Thymus (tissue), 11 donors: ENCODE measurements at regions not wholly inside any gene's neighbourhood (a gene's known extent, or its start where the extent isn't known, plus 50 kb on each side); places are given as distances from the start of the nearest gene placed in this dataset.

Experiments
- DNase-seq, 9 donors: peaks; one replicate each; pipeline ENCODE4 v3.0.0-alpha.2; 2013; ENCODE audit warnings: low spot score in 9 of 9, low read depth in 6 of 9, missing footprints in 1 of 9
- H3K27ac ChIP-seq, 2 donors: one replicate each; pipeline ENCODE4 v1.5.1; 2013; ENCODE audit warnings: control low read depth in 1 of 2, low read depth in 1 of 2, low read length in 1 of 2, mild to moderate bottlenecking in 1 of 2, moderate library complexity in 1 of 2
- H3K27me3 ChIP-seq, 2 donors: one replicate each; pipeline ENCODE4 v1.5.1; 2013; ENCODE audit warnings: low read length in 1 of 2; ENCODE audit not compliant: control insufficient read depth in 2 of 2, insufficient read depth in 1 of 2
- H3K36me3 ChIP-seq, 2 donors: one replicate each; pipeline ENCODE4 v1.5.1; 2013; ENCODE audit warnings: low read length in 1 of 2, mild to moderate bottlenecking in 1 of 2, moderate library complexity in 1 of 2; ENCODE audit not compliant: control insufficient read depth in 2 of 2, insufficient read depth in 2 of 2
- H3K4me1 ChIP-seq, 2 donors: one replicate each; pipeline ENCODE4 v1.5.1; 2013; ENCODE audit warnings: low read length in 2 of 2; ENCODE audit not compliant: control insufficient read depth in 2 of 2, insufficient read depth in 2 of 2
- H3K4me3 ChIP-seq, 2 donors: one replicate each; pipeline ENCODE4 v1.5.1; 2013; ENCODE audit warnings: low read length in 2 of 2, control low read depth in 1 of 2, mild to moderate bottlenecking in 1 of 2
- H3K9me3 ChIP-seq, 2 donors: one replicate each; pipeline ENCODE4 v1.5.1; 2013; ENCODE audit warnings: low read length in 1 of 2, mild to moderate bottlenecking in 1 of 2; ENCODE audit not compliant: control insufficient read depth in 2 of 2, insufficient read depth in 1 of 2
- WGBS: extraction: QIAGEN DNeasy Blood & Tissue Kit; methylation state at CpG from one replicate; pipeline ENCODE4 v1.1.7; 2013; 5-methylcytosine and 5-hydroxymethylcytosine counted together
- donor health status: healthy.

- WGBS, result 59% methylated on average over 5 of the region's 5 CpGs
- no peaks in the 10 kb centered on the region for H3K9me3 ChIP-seq
- no peaks in the 10 kb centered on the region for H3K4me1 ChIP-seq
- H3K36me3 ChIP-seq, result no peaks in the 10 kb centered on the region
- no peak overlapping the region for H3K4me3 ChIP-seq
- peaks cover 0 to 4% of the 10 kb centered on the region in 2 donors for H3K27me3 ChIP-seq
- H3K27ac ChIP-seq, result no peak overlapping the region
- DNase-seq, result no peak
These were observed 82.7 kb upstream of the OTX2 start for GRCh38 chr14:56892959-56893358.

GRCh38 chr14:56891226-56891625 lies 80.9 kb upstream of the OTX2 start:
- DNase-seq, result no peak
- Histone ChIP-seq H3K4me1 (no peaks in the 10 kb centered on the region), H3K27ac (no peak overlapping the region), H3K36me3 (no peaks in the 10 kb centered on the region), H3K9me3 (no peaks in the 10 kb centered on the region), H3K4me3 (no peak overlapping the region), H3K27me3 (peaks cover 0 to 4% of the 10 kb centered on the region in 2 donors)

- Histone ChIP-seq H3K36me3 (no peaks in the 10 kb centered on the region), H3K27ac (no peak overlapping the region), H3K4me1 (no peaks in the 10 kb centered on the region), H3K27me3 (peaks cover 0 to 2% of the 10 kb centered on the region in 2 donors), H3K9me3 (no peaks in the 10 kb centered on the region), H3K4me3 (no peak overlapping the region)
- no peak for DNase-seq
- whole genome bisulfite sequencing, result 90% methylated on average over 2 of the region's 2 CpGs
These were observed 79.4 kb upstream of the OTX2 start for GRCh38 chr14:56889705-56890104.

- 83% methylated on average over 3 of the region's 3 CpGs for WGBS
- Histone ChIP-seq H3K4me1 (no peaks in the 10 kb centered on the region), H3K4me3 (no peak overlapping the region), H3K27me3 (peaks cover 0 to 2% of the 10 kb centered on the region in 2 donors), H3K27ac (no peak overlapping the region), H3K9me3 (no peaks in the 10 kb centered on the region), H3K36me3 (no peaks in the 10 kb centered on the region)
- no peak for DNase-seq
These were observed 78.0 kb upstream of the OTX2 start for GRCh38 chr14:56888274-56888673.

- H3K27ac ChIP-seq, result no peak overlapping the region
- peaks cover 0 to 2% of the 10 kb centered on the region in 2 donors for H3K27me3 ChIP-seq
- WGBS, result 61% methylated on average over 2 of the region's 2 CpGs
- DNase-seq, result no peak
- H3K4me1 ChIP-seq, result no peaks in the 10 kb centered on the region
- no peaks in the 10 kb centered on the region for H3K9me3 ChIP-seq
- no peaks in the 10 kb centered on the region for H3K36me3 ChIP-seq
- H3K4me3 ChIP-seq, result no peak overlapping the region
These were observed 76.9 kb upstream of the OTX2 start for GRCh38 chr14:56887216-56887615.

- H3K4me3 ChIP-seq, result no peak overlapping the region
These were observed 76.3 kb upstream of the OTX2 start for GRCh38 chr14:56886471-56887062.

GRCh38 chr14:56885825-56886224 lies 75.5 kb upstream of the OTX2 start:
- Histone ChIP-seq H3K4me1 (no peaks in the 10 kb centered on the region), H3K4me3 (no peak overlapping the region), H3K27me3 (peaks cover 0 to 2% of the 10 kb centered on the region in 2 donors), H3K27ac (no peak overlapping the region), H3K36me3 (no peaks in the 10 kb centered on the region), H3K9me3 (no peaks in the 10 kb centered on the region)
- 47% methylated on average over 2 of the region's 2 CpGs for WGBS
- no peak for DNase-seq

More at GRCh38 chr14:56886471-56887062, 76.3 kb upstream of the OTX2 start:
- peaks cover 0 to 2% of the 10 kb centered on the region in 2 donors for H3K27me3 ChIP-seq
- no peak for DNase-seq
- no peaks in the 10 kb centered on the region for H3K9me3 ChIP-seq
- no peaks in the 10 kb centered on the region for H3K4me1 ChIP-seq
- H3K36me3 ChIP-seq, result no peaks in the 10 kb centered on the region
- 84% methylated on average over 6 of the region's 6 CpGs for WGBS
- H3K27ac ChIP-seq, result no peak overlapping the region

- H3K36me3 ChIP-seq, result no peaks in the 10 kb centered on the region
- H3K9me3 ChIP-seq, result no peaks in the 10 kb centered on the region
- no peak for DNase-seq
- H3K27me3 ChIP-seq, result peaks cover 0 to 2% of the 10 kb centered on the region in 2 donors
- H3K27ac ChIP-seq, result no peak overlapping the region
- WGBS, result 57% methylated on average over 6 of the region's 6 CpGs
- H3K4me3 ChIP-seq, result no peak overlapping the region
- H3K4me1 ChIP-seq, result no peaks in the 10 kb centered on the region
These were observed 74.3 kb upstream of the OTX2 start for GRCh38 chr14:56884617-56885016.

- H3K27me3 ChIP-seq, result no peaks in the 10 kb centered on the region
- H3K27ac ChIP-seq, result no peak overlapping the region
- H3K4me3 ChIP-seq, result no peak overlapping the region
- H3K9me3 ChIP-seq, result no peaks in the 10 kb centered on the region
- no peaks in the 10 kb centered on the region for H3K4me1 ChIP-seq
- WGBS, result 83% methylated on average over 3 of the region's 3 CpGs
- H3K36me3 ChIP-seq, result no peaks in the 10 kb centered on the region
- DNase-seq, result no peak
These were observed 70.9 kb upstream of the OTX2 start for GRCh38 chr14:56881181-56881580.

- Histone ChIP-seq H3K36me3 (no peaks in the 10 kb centered on the region), H3K4me3 (no peak overlapping the region), H3K4me1 (no peaks in the 10 kb centered on the region), H3K9me3 (no peaks in the 10 kb centered on the region), H3K27ac (no peak overlapping the region), H3K27me3 (no peaks in the 10 kb centered on the region)
- no peak for DNase-seq
- WGBS, result 98% methylated on average over 2 of the region's 2 CpGs
These were observed 68.5 kb upstream of the OTX2 start for GRCh38 chr14:56878766-56879165.
